Liver (tissue), 8 donors: ENCODE measurements at regions not wholly inside any gene's neighbourhood (a gene's known extent, or its start where the extent isn't known, plus 50 kb on each side); places are given as distances from the start of the nearest gene placed in this dataset.

ENCODE experiments used
- DNase-seq: peaks from one replicate; pipeline ENCODE4 v3.0.0-alpha.2; 2017; ENCODE audit warnings: low spot score
- H3K27ac ChIP-seq, 2 donors: one replicate each; pipeline ENCODE4 v1.7.0; 2013; ENCODE audit warnings: inconsistent platforms in 2 of 2, low read length in 2 of 2, control low read depth in 1 of 2, low read depth in 1 of 2, mild to moderate bottlenecking in 1 of 2
- H3K27me3 ChIP-seq, 4 donors: one replicate each; pipeline versions ENCODE4 v1.6.1 to v1.7.0; 2013; ENCODE audit warnings: low read length in 3 of 4, inconsistent platforms in 1 of 4, mild to moderate bottlenecking in 1 of 4, moderate library complexity in 1 of 4; ENCODE audit not compliant: control insufficient read depth in 4 of 4, insufficient read depth in 4 of 4
- H3K36me3 ChIP-seq, 4 donors: one replicate each; pipeline versions ENCODE4 v1.6.1 to v1.7.0; 2013; ENCODE audit warnings: low read length in 3 of 4, mild to moderate bottlenecking in 3 of 4, low read depth in 1 of 4, moderate library complexity in 1 of 4; ENCODE audit not compliant: control insufficient read depth in 4 of 4, insufficient read depth in 3 of 4
- H3K4me1 ChIP-seq, 4 donors: one replicate each; pipeline versions ENCODE4 v1.6.1 to v1.7.0; 2013; ENCODE audit warnings: low read length in 3 of 4, mild to moderate bottlenecking in 3 of 4, moderate library complexity in 1 of 4; ENCODE audit not compliant: control insufficient read depth in 4 of 4, insufficient read depth in 4 of 4
- H3K4me3 ChIP-seq, 3 donors: one replicate each; pipeline versions ENCODE4 v1.6.1 to v1.7.0; 2013; ENCODE audit warnings: low read length in 3 of 3, control low read depth in 1 of 3, low read depth in 1 of 3, mild to moderate bottlenecking in 1 of 3
- H3K9ac ChIP-seq, 2 donors: one replicate each; pipeline ENCODE4 v1.7.0; 2013; ENCODE audit warnings: low read length in 2 of 2, mild to moderate bottlenecking in 2 of 2, moderate library complexity in 2 of 2, control low read depth in 1 of 2, low read depth in 1 of 2
- H3K9me3 ChIP-seq, 4 donors: one replicate each; pipeline versions ENCODE4 v1.6.1 to v1.7.0; 2013; ENCODE audit warnings: low read length in 3 of 4; ENCODE audit not compliant: control insufficient read depth in 4 of 4
- ATF3 ChIP-seq: IDR thresholded peaks from 2 replicates; pipeline ENCODE4 v1.6.1; 2016; ENCODE audit warnings: antibody characterized with exemption
- CTCF ChIP-seq: fragments of 150-350 bp; IDR thresholded peaks from 2 replicates; pipeline ENCODE4 v1.5.1; 2017; ENCODE audit warnings: improper control_type of control experiment, low read depth, low read length; ENCODE audit not compliant: missing input control
- EGR1 ChIP-seq, 2 donors: IDR thresholded peaks; 2 replicates each; pipeline ENCODE4 v1.6.1; 2016 to 2018; ENCODE audit warnings: antibody characterized with exemption in 2 of 2, low read depth in 2 of 2
- FOXA1 ChIP-seq: IDR thresholded peaks from 2 replicates; pipeline ENCODE4 v1.6.1; 2016; ENCODE audit warnings: antibody characterized with exemption
- FOXA2 ChIP-seq: IDR thresholded peaks from 2 replicates; pipeline ENCODE4 v1.6.1; 2016; ENCODE audit warnings: antibody characterized with exemption
- GABPA ChIP-seq, 2 donors: IDR thresholded peaks in 1 of 2; conservative IDR thresholded peaks in 1 of 2; 2 replicates each; pipeline ENCODE4 v1.6.1; 2016; ENCODE audit warnings: antibody characterized with exemption in 2 of 2, mild to moderate bottlenecking in 1 of 2, moderate library complexity in 1 of 2
- HNF4A ChIP-seq, 2 donors: conservative IDR thresholded peaks; 2 replicates each; pipeline ENCODE4 v1.6.1; 2016; ENCODE audit warnings: antibody characterized with exemption in 2 of 2, mild to moderate bottlenecking in 2 of 2
- HNF4G ChIP-seq: IDR thresholded peaks from 2 replicates; pipeline ENCODE4 v1.6.1; 2016; ENCODE audit warnings: antibody characterized with exemption
- JUND ChIP-seq, 2 donors: IDR thresholded peaks; 2 replicates each; pipeline ENCODE4 v1.6.1; 2016; ENCODE audit warnings: antibody characterized with exemption in 2 of 2
- MAX ChIP-seq: IDR thresholded peaks from 2 replicates; pipeline ENCODE4 v1.6.1; 2016; ENCODE audit warnings: antibody characterized with exemption
- NR2F2 ChIP-seq: IDR thresholded peaks from 2 replicates; pipeline ENCODE4 v1.6.1; 2016; ENCODE audit warnings: antibody characterized with exemption
- RAD21 ChIP-seq, 2 donors: IDR thresholded peaks; 2 replicates each; pipeline ENCODE4 v1.6.1; 2016; ENCODE audit warnings: antibody characterized with exemption in 2 of 2, mild to moderate bottlenecking in 2 of 2
- REST ChIP-seq: IDR thresholded peaks from 2 replicates; pipeline ENCODE4 v1.6.1; 2016; ENCODE audit warnings: antibody characterized with exemption, mild to moderate bottlenecking
- RXRA ChIP-seq, 2 donors: IDR thresholded peaks; 2 replicates each; pipeline ENCODE4 v1.6.1; 2017 to 2018; ENCODE audit warnings: antibody characterized with exemption in 2 of 2, mild to moderate bottlenecking in 1 of 2
- SP1 ChIP-seq: IDR thresholded peaks from 2 replicates; pipeline ENCODE4 v1.6.1; 2018; ENCODE audit warnings: antibody characterized with exemption, mild to moderate bottlenecking
- TAF1 ChIP-seq: conservative IDR thresholded peaks from 2 replicates; pipeline ENCODE4 v1.6.1; 2016; ENCODE audit warnings: antibody characterized with exemption, mild to moderate bottlenecking
- YY1 ChIP-seq: IDR thresholded peaks from 2 replicates; pipeline ENCODE4 v1.6.1; 2016; ENCODE audit warnings: antibody characterized with exemption, mild to moderate bottlenecking
- WGBS: extraction: QIAGEN DNeasy Blood & Tissue Kit; methylation state at CpG from one replicate; pipeline ENCODE4 v1.1.7; 2013; 5-methylcytosine and 5-hydroxymethylcytosine counted together
- TF ChIP-seq, protein P1 (sequence below): IDR thresholded peaks from 2 replicates; pipeline ENCODE4 v1.6.1; 2016; ENCODE audit warnings: antibody characterized with exemption
- donor health status: healthy.
- donor health status: healthy.
- donor health status: healthy.
- donor health status: healthy.
- donor health status: healthy.

DNA sequence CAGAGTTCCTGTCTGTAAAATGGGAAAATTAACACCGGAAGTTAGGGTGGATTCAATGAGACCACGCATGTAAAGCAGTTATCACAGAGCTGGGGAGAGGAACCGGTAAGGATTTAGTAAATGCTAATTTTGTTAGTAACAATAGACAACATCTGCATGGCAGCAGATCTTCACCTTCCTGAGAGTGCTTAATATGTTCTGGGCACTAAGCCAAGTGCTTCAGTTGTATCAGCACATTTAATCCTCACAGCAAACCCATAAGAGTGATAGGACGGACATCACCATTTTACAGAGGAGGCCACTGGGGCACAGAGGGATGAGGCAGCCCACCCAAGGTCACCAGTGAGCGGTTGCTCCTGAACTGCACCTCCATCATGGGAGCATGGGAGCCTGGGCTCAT, 189.4 kb downstream of the WNT5A start (continued):
- TF ChIP-seq MAX (no peak), YY1 (no peak), FOXA2 (no peak), GABPA (IDR thresholded peaks at IDR 0.05 in 1 of 2, conservative IDR thresholded peaks at IDR 0.05 in 1 of 2) (no peak), HNF4A (conservative IDR thresholded peaks at IDR 0.05) (no peak)

DNA sequence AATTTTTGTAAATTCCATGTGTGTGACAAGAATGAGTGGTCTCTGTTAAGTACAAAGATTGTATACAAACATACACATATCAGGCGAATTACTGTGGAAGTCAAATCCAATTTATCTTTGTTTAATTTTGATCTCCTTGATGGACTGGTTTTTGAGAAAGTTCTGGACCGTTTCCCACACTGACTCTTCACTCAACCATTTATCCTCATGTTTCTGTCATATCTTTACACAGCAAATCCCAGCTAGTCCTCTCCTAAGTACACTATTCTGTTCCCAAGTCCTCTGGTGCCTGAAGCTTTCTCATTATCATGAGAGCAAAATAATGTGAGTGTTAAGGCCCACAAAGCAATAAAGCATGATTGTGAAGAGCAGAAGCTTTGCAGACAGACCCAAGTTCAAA, 189.9 kb downstream of the WNT5A start:
- no peaks in the 10 kb centered on the region for H3K36me3 ChIP-seq
- H3K9me3 ChIP-seq: no peaks in the 10 kb centered on the region
- no peak overlapping the region for H3K9ac ChIP-seq
- no peak overlapping the region for H3K27ac ChIP-seq
- no peaks in the 10 kb centered on the region for H3K4me1 ChIP-seq
- H3K27me3 ChIP-seq: peaks cover 0 to 3% (median 0%) of the 10 kb centered on the region in 4 donors
- DNase-seq: no peak
- no peak overlapping the region for H3K4me3 ChIP-seq
- WGBS: 69% methylated on average over 2 of the region's 2 CpGs
- TF ChIP-seq GABPA (IDR thresholded peaks at IDR 0.05 in 1 of 2, conservative IDR thresholded peaks at IDR 0.05 in 1 of 2) (no peak), NR2F2 (no peak), JUND (IDR thresholded peaks at IDR 0.05) (no peak), ATF3 (no peak), FOXA2 (no peak), HNF4A (conservative IDR thresholded peaks at IDR 0.05) (no peak), SP1 (no peak), CTCF (no peak), HNF4G (no peak), RXRA (IDR thresholded peaks at IDR 0.05) (no peak), REST (no peak), EGR1 (IDR thresholded peaks at IDR 0.05; ENCODE audit: low read depth in 2 of 2) (no peak), YY1 (no peak), TAF1 (no peak), RAD21 (IDR thresholded peaks at IDR 0.05) (no peak), MAX (no peak), FOXA1 (no peak)
- TF ChIP-seq, protein P1, sequence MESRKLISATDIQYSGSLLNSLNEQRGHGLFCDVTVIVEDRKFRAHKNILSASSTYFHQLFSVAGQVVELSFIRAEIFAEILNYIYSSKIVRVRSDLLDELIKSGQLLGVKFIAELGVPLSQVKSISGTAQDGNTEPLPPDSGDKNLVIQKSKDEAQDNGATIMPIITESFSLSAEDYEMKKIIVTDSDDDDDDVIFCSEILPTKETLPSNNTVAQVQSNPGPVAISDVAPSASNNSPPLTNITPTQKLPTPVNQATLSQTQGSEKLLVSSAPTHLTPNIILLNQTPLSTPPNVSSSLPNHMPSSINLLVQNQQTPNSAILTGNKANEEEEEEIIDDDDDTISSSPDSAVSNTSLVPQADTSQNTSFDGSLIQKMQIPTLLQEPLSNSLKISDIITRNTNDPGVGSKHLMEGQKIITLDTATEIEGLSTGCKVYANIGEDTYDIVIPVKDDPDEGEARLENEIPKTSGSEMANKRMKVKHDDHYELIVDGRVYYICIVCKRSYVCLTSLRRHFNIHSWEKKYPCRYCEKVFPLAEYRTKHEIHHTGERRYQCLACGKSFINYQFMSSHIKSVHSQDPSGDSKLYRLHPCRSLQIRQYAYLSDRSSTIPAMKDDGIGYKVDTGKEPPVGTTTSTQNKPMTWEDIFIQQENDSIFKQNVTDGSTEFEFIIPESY: no peak
